Cardiac muscle cell (in vitro differentiated cells and primary cell): ENCODE measurements at regions not wholly inside any gene's neighbourhood (a gene's known extent, or its start where the extent isn't known, plus 50 kb on each side); places are given as distances from the start of the nearest gene placed in this dataset.
A peak's percentile ranks its signal among the peaks of the same experiment; 100 is the strongest.

ENCODE experiments used
- DNase-seq, 2 donors: peaks; one replicate each; pipeline versions ENCODE4 v3.0.0 to v3.0.0-alpha.2; 2010 to 2017; ENCODE audit warnings: low read depth in 1 of 2, low spot score in 1 of 2
- H3K27ac ChIP-seq: fragments of 200-600 bp; sonication (generic); 2 replicates; pipeline ENCODE4 v1.5.1; 2016
- H3K27me3 ChIP-seq: fragments of 200-600 bp; sonication (generic); 2 replicates; pipeline ENCODE4 v1.6.0; 2016; ENCODE audit warnings: control low read depth
- H3K36me3 ChIP-seq: fragments of 200-600 bp; sonication (generic); 2 replicates; pipeline ENCODE4 v1.5.1; 2016; ENCODE audit warnings: control low read depth
- H3K4me1 ChIP-seq: fragments of 200-600 bp; sonication (generic); 2 replicates; pipeline ENCODE4 v1.8.1; 2017; ENCODE audit warnings: low read depth, mild to moderate bottlenecking, mixed run types
- H3K4me3 ChIP-seq: fragments of 200-600 bp; sonication (generic); 2 replicates; pipeline ENCODE4 v1.5.1; 2016; ENCODE audit warnings: mild to moderate bottlenecking
- H3K9me3 ChIP-seq: fragments of 200-600 bp; sonication (generic); 2 replicates; pipeline ENCODE4 v1.5.1; 2017; ENCODE audit warnings: low read depth, mild to moderate bottlenecking, control low read depth
- CTCF ChIP-seq: IDR thresholded peaks from 2 replicates; pipeline ENCODE4 v1.5.1; 2012; ENCODE audit warnings: low read depth, mild to moderate bottlenecking, low read length

GRCh38 chr7:33685503-33685902 is 219.8 kb upstream of the BMPER start:
- no peak for TF ChIP-seq CTCF
- no peak overlapping the region for H3K4me3 ChIP-seq

DNA sequence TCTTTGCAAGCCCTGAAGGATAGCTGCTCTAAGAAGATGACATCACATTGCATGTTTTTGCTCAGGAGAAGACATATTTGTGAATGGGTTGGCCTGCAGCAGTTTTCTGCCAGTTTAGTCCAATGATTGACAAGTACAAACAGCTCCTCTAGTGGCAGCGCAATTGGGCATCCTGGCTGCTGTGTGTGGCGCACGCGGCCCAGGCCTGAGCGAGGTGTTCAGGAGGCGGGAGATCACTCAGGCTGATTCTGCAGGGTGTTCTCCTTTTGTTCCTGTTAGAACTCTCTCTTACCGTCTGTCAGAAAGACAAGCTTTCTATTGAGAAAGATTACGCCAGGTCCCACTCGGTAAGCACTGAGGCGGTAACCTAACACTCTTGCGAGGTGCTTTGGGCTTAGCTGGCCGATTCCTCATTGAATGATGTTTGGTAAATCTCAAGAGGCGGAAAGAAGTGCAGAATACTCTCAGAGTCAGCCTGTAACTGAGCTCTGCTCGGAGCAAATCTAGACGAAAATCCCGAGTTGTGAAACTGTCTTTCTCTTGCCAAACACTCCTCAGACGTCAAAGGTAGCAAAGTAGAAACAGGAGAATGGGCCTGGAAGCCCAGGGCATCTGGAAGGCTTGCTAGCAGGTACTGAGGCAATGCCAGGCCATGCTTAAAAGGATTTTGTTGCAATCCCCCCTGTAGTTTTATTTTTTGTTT is 219.2 kb upstream of the BMPER start:
- H3K9me3 ChIP-seq = no peaks in the 10 kb centered on the region
- no peak for DNase-seq
- no peak for TF ChIP-seq CTCF

More at GRCh38 chr7:33685503-33685902, 219.8 kb upstream of the BMPER start:
- DNase-seq = no peak
- H3K36me3 ChIP-seq = no peaks in the 10 kb centered on the region
- H3K27ac ChIP-seq = no peak overlapping the region
- no peaks in the 10 kb centered on the region for H3K27me3 ChIP-seq
- H3K9me3 ChIP-seq = no peaks in the 10 kb centered on the region
- no peaks in the 10 kb centered on the region for H3K4me1 ChIP-seq

GRCh38 chr7:33687625-33688024 is 217.7 kb upstream of the BMPER start:
- H3K4me3 ChIP-seq = no peak overlapping the region
- no peaks in the 10 kb centered on the region for H3K4me1 ChIP-seq
- no peak for TF ChIP-seq CTCF
- DNase-seq = no peak
- H3K27me3 ChIP-seq = no peaks in the 10 kb centered on the region
- H3K36me3 ChIP-seq = no peaks in the 10 kb centered on the region
- H3K27ac ChIP-seq = no peak overlapping the region
- no peaks in the 10 kb centered on the region for H3K9me3 ChIP-seq

More for the DNA sequence above, 219.2 kb upstream of the BMPER start:
- peak overlapping the region; percentile 18 for H3K27ac ChIP-seq
- no peak overlapping the region for H3K4me3 ChIP-seq
- H3K27me3 ChIP-seq = no peaks in the 10 kb centered on the region
- H3K4me1 ChIP-seq = no peaks in the 10 kb centered on the region
- H3K36me3 ChIP-seq = no peaks in the 10 kb centered on the region

- Histone ChIP-seq H3K27ac (no peak overlapping the region), H3K27me3 (no peaks in the 10 kb centered on the region), H3K4me3 (no peak overlapping the region), H3K4me1 (no peaks in the 10 kb centered on the region), H3K9me3 (no peaks in the 10 kb centered on the region), H3K36me3 (no peaks in the 10 kb centered on the region)
- no peak for DNase-seq
- TF ChIP-seq CTCF = no peak
Observed at GRCh38 chr7:33691180-33691579, 214.2 kb upstream of the BMPER start.

DNA sequence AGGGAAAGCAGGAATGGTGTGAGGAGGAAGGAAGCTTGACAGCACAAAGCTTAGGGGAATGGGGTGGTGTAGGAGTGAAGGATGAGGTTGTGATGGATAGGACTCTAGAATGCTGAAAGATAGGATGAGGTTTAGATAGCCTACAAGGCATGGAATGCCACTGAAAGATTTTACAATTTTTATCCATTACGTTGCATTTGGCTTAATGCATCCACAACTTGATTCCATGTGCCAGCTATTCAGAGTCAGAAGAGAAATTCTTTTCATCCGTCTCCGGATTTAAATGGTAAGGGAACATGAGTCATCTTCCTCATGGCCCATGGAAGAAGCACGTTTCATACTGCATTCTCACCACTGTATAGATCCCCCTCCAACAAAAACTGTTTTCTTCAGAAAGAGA is 212.4 kb upstream of the BMPER start:
- no peak overlapping the region for H3K4me3 ChIP-seq
- TF ChIP-seq CTCF = no peak
- DNase-seq = peak in 1 of 2 donors; percentile 73
- no peaks in the 10 kb centered on the region for H3K9me3 ChIP-seq
- no peaks in the 10 kb centered on the region for H3K4me1 ChIP-seq
- H3K27me3 ChIP-seq = no peaks in the 10 kb centered on the region
- no peaks in the 10 kb centered on the region for H3K36me3 ChIP-seq
- no peak overlapping the region for H3K27ac ChIP-seq
